SK-N-SH (cell line): ENCODE measurements at regions not wholly inside any gene's neighbourhood (a gene's known extent, or its start where the extent isn't known, plus 50 kb on each side); places are given as distances from the start of the nearest gene placed in this dataset.

Source experiments
- CTCF ChIA-PET: fragments of 300-600, 350-600 bp; formaldehyde crosslinking; extraction: SDS; loops from one replicate; lab custom pipeline; 2021; lab: Yijun Ruan, JAX
- POLR2A ChIA-PET: fragments of 350-600 bp; sonication (Branson Sonifier 250); formaldehyde crosslinking; extraction: SDS; loops from one replicate; lab custom pipeline; 2020; ENCODE audit warnings: antibody characterized with exemption, inconsistent platforms; lab: Yijun Ruan, JAX
- DNase-seq: peaks from one replicate; pipeline ENCODE4 v3.0.0; 2012
- H2AFZ ChIP-seq: fragments of 200-600 bp; sonication (generic); 2 replicates; pipeline ENCODE4 v1.8.1; 2016; ENCODE audit warnings: antibody characterized with exemption, mild to moderate bottlenecking, low read depth
- H3F3A ChIP-seq: fragments of 200-600 bp; sonication (generic); replicated peaks from 2 replicates; pipeline ENCODE3; 2016; ENCODE audit warnings: antibody characterized with exemption, mild to moderate bottlenecking; ENCODE audit not compliant: insufficient read depth
- H3K27ac ChIP-seq, 2 experiments: fragments of 200-500 bp in 1 of 2; fragments of 200-600 bp in 1 of 2; sonication (Bioruptor generic) in 1 of 2; sonication (generic), shearing (Covaris generic) in 1 of 2; 2 replicates each; pipeline versions ENCODE4 v1.5.1 to v1.6.1; 2014 to 2016; ENCODE audit warnings: low read depth in 2 of 2, inconsistent platforms in 1 of 2, low read length in 1 of 2, mild to moderate bottlenecking in 1 of 2, mixed read lengths in 1 of 2
- H3K27me3 ChIP-seq: fragments of 200-600 bp; sonication (generic), shearing (Covaris generic); 2 replicates; pipeline ENCODE4 v1.6.1; 2016; ENCODE audit warnings: mixed run types; ENCODE audit not compliant: insufficient read depth
- H3K36me3 ChIP-seq, 2 experiments: fragments of 200-500 bp in 1 of 2; fragments of 200-600 bp in 1 of 2; sonication (Bioruptor generic) in 1 of 2; sonication (generic) in 1 of 2; replicated peaks in 1 of 2; 2 replicates each; pipeline versions ENCODE3 to v1.5.1; 2014 to 2016; ENCODE audit warnings: low read length in 1 of 2, mild to moderate bottlenecking in 1 of 2; ENCODE audit not compliant: insufficient read depth in 2 of 2, control insufficient read depth in 1 of 2
- H3K4me1 ChIP-seq, 2 experiments: fragments of 200-500 bp in 1 of 2; fragments of 200-600 bp in 1 of 2; sonication (Bioruptor generic) in 1 of 2; sonication (generic), shearing (Covaris generic) in 1 of 2; 2 replicates each; pipeline versions ENCODE4 v1.5.1 to v1.6.1; 2014 to 2016; ENCODE audit warnings: low read depth in 1 of 2, low read length in 1 of 2, mixed run types in 1 of 2; ENCODE audit not compliant: insufficient read depth in 2 of 2, control insufficient read depth in 1 of 2
- H3K4me2 ChIP-seq: fragments of 200-600 bp; sonication (generic), shearing (Covaris generic); 2 replicates; pipeline ENCODE4 v1.6.1; 2017; ENCODE audit warnings: mixed run types
- H3K4me3 ChIP-seq, 2 experiments: fragments of 200-500 bp in 1 of 2; fragments of 200-600 bp in 1 of 2; sonication (Bioruptor generic) in 1 of 2; sonication (generic), shearing (Covaris generic) in 1 of 2; 2 replicates each; pipeline versions ENCODE4 v1.5.1 to v1.8.1; 2014 to 2016; ENCODE audit warnings: low read depth in 2 of 2, inconsistent platforms in 1 of 2, low read length in 1 of 2, mild to moderate bottlenecking in 1 of 2, mixed read lengths in 1 of 2, moderate library complexity in 1 of 2
- H3K79me2 ChIP-seq: fragments of 200-600 bp; sonication (generic); 2 replicates; pipeline ENCODE4 v1.8.1; 2017; ENCODE audit warnings: mild to moderate bottlenecking; ENCODE audit not compliant: insufficient read depth
- H3K9ac ChIP-seq: fragments of 200-600 bp; sonication (generic); 2 replicates; pipeline ENCODE4 v1.6.1; 2017; ENCODE audit warnings: mixed run types
- H3K9me2 ChIP-seq: fragments of 200-600 bp; sonication (generic); 2 replicates; pipeline ENCODE4 v1.6.1; 2017; ENCODE audit warnings: mixed run types
- H3K9me3 ChIP-seq: fragments of 200-600 bp; sonication (generic); 2 replicates; pipeline ENCODE4 v1.6.1; 2017; ENCODE audit warnings: mixed run types, mild to moderate bottlenecking, moderate library complexity
- H4K20me1 ChIP-seq: fragments of 200-600 bp; sonication (generic); 2 replicates; pipeline ENCODE4 v1.6.1; 2017; ENCODE audit warnings: mild to moderate bottlenecking, mixed run types; ENCODE audit not compliant: insufficient read depth
- ELF1 ChIP-seq: IDR thresholded peaks from 2 replicates; pipeline ENCODE4 v1.4.0; 2012
- EP300 ChIP-seq, 2 experiments: IDR thresholded peaks; 2 replicates each; pipeline versions ENCODE4 v1.4.0 to v1.6.1; 2012; ENCODE audit warnings: borderline replicate concordance in 1 of 2, low read depth in 1 of 2, low read length in 1 of 2
- MAX ChIP-seq: IDR thresholded peaks from 2 replicates; pipeline ENCODE4 v1.4.0; 2012; ENCODE audit warnings: low read depth
- NRF1 ChIP-seq: IDR thresholded peaks from 2 replicates; pipeline ENCODE4 v1.6.1; 2012; ENCODE audit warnings: low read depth, mild to moderate bottlenecking, low read length
- REST ChIP-seq: IDR thresholded peaks from 2 replicates; pipeline ENCODE4 v1.6.1; 2012; ENCODE audit warnings: mild to moderate bottlenecking, low read depth, low read length, moderate library complexity
- SIN3A ChIP-seq: IDR thresholded peaks from 2 replicates; pipeline ENCODE4 v1.6.1; 2012; ENCODE audit warnings: low read depth, mild to moderate bottlenecking, low read length, moderate library complexity, borderline replicate concordance
- SMC3 ChIP-seq: IDR thresholded peaks from 2 replicates; pipeline ENCODE4 v1.6.1; 2012; ENCODE audit warnings: low read depth, low read length, improper control_type of control experiment
- TAF1 ChIP-seq: IDR thresholded peaks from 2 replicates; pipeline ENCODE4 v1.6.1; 2012; ENCODE audit warnings: low read depth, mild to moderate bottlenecking, low read length, moderate library complexity, borderline replicate concordance
- TCF12 ChIP-seq: IDR thresholded peaks from 2 replicates; pipeline ENCODE4 v1.4.0; 2012
- TEAD4 ChIP-seq: IDR thresholded peaks from 2 replicates; pipeline ENCODE4 v1.4.0; 2012; ENCODE audit warnings: mild to moderate bottlenecking, borderline replicate concordance; ENCODE audit not compliant: insufficient read depth
- ZBTB33 ChIP-seq: IDR thresholded peaks from 2 replicates; pipeline ENCODE4 v1.4.0; 2012; ENCODE audit warnings: low read depth, borderline replicate concordance
- WGBS: methylation state at CpG from one replicate; pipeline ENCODE4 v1.1.6; 2017; ENCODE audit warnings: low lambda C conversion rate; 5-methylcytosine and 5-hydroxymethylcytosine counted together

- no peak for TF ChIP-seq ZBTB33
These were observed 120.1 kb upstream of the PTPN1 start (continued) for GRCh38 chr20:50389808-50390684.

- TF ChIP-seq EP300 (IDR thresholded peaks at IDR 0.05; ENCODE audit: borderline replicate concordance in 1 of 2, low read depth in 1 of 2, low read length in 1 of 2) (no peak), REST (no peak), NRF1 (no peak), TAF1 (no peak), SIN3A (no peak), SMC3 (no peak), ELF1 (no peak), MAX (no peak), TCF12 (no peak), TEAD4 (no peak)
- TF ChIP-seq, all 33 proteins: peak for 0
- POLR2A ChIA-PET = no interaction called here
- CTCF ChIA-PET = interaction anchor here (1.3 kb wide), 1 partner anchor 42 kb away, joined by 5 read pairs; no protein-coding TSS in a partner anchor
- 95% methylated on average over 11 of the region's 15 CpGs for WGBS
- H3K4me3 ChIP-seq = no peak overlapping the region
- H3K9me2 ChIP-seq = no peaks in the 10 kb centered on the region
- no peak overlapping the region for H3K9ac ChIP-seq
- H3F3A ChIP-seq = no peaks in the 10 kb centered on the region
- H3K4me2 ChIP-seq = no peak overlapping the region
- no peaks in the 10 kb centered on the region for H4K20me1 ChIP-seq
- no peak overlapping the region for H3K27ac ChIP-seq
- DNase-seq = no peak
- H3K27me3 ChIP-seq = no peaks in the 10 kb centered on the region
- no peaks in the 10 kb centered on the region for H3K79me2 ChIP-seq
- no peaks in the 10 kb centered on the region for H3K36me3 ChIP-seq
- H3K9me3 ChIP-seq = no peaks in the 10 kb centered on the region
- no peak overlapping the region for H2AFZ ChIP-seq
- no peaks in the 10 kb centered on the region; a peak in 1 of 4 replicates for H3K4me1 ChIP-seq
These were observed 119.3 kb upstream of the PTPN1 start for GRCh38 chr20:50390685-50391443.
